Gastroesophageal sphincter (tissue), 3 donors: ENCODE measurements at regions not wholly inside any gene's neighbourhood (a gene's known extent, or its start where the extent isn't known, plus 50 kb on each side); places are given as distances from the start of the nearest gene placed in this dataset.

Experiments used
- CTCF ChIP-seq, 4 experiments: fragments of 200-600 bp in 2 of 4; fragments of 450-650 bp in 2 of 4; sonication (generic) in 1 of 4; IDR thresholded peaks; one replicate each; pipeline ENCODE4 v1.5.1; 2017 to 2019; ENCODE audit warnings: antibody characterized with exemption in 4 of 4, mild to moderate bottlenecking in 2 of 4, moderate library complexity in 2 of 4
- EP300 ChIP-seq: sonication (generic); formaldehyde crosslinking; IDR thresholded peaks from one replicate; pipeline ENCODE4 v1.6.1; 2017; ENCODE audit warnings: antibody characterized with exemption, mild to moderate bottlenecking
- POLR2A ChIP-seq, 2 donors: fragments of 450-650 bp; IDR thresholded peaks; one replicate each; pipeline ENCODE4 v1.6.1; 2017; ENCODE audit warnings: antibody characterized with exemption in 2 of 2, mild to moderate bottlenecking in 2 of 2, moderate library complexity in 1 of 2
- POLR2AphosphoS5 ChIP-seq: sonication (generic); formaldehyde crosslinking; IDR thresholded peaks from one replicate; pipeline ENCODE4 v1.6.1; 2017; ENCODE audit warnings: antibody characterized with exemption

- TF ChIP-seq CTCF (IDR thresholded peaks at IDR 0.05) (no peak), POLR2A (IDR thresholded peaks at IDR 0.05) (no peak), POLR2AphosphoS5 (no peak), EP300 (no peak)
These were observed 625.6 kb downstream of the EPHA4 start for GRCh38 chr2:220946552-220946951.
